NCI-H2171 (cell line): ENCODE measurements at regions not wholly inside any gene's neighbourhood (a gene's known extent, or its start where the extent isn't known, plus 50 kb on each side); places are given as distances from the start of the nearest gene placed in this dataset.

Experiments used
- DNase-seq: peaks from one replicate; lab custom pipeline; 2025; lab: John Stamatoyannopoulos, UW

GRCh38 chr4:159500861-159501260 lies 398.0 kb downstream of the RAPGEF2 start:
- DNase-seq: no peak

GRCh38 chr4:159503236-159504008 lies 400.5 kb downstream of the RAPGEF2 start:
- no peak for DNase-seq

GRCh38 chr4:159504684-159505083 lies 401.8 kb downstream of the RAPGEF2 start:
- no peak for DNase-seq

GRCh38 chr4:159505266-159505975 lies 402.5 kb downstream of the RAPGEF2 start:
- no peak for DNase-seq

- DNase-seq: no peak
Measured at GRCh38 chr4:159506801-159507517, 404.1 kb downstream of the RAPGEF2 start.

- DNase-seq: no peak
Measured at GRCh38 chr4:159508917-159509500, 406.1 kb downstream of the RAPGEF2 start.

GRCh38 chr4:159512348-159512747 lies 409.5 kb downstream of the RAPGEF2 start:
- no peak for DNase-seq

GRCh38 chr4:159515314-159516025 lies 412.6 kb downstream of the RAPGEF2 start:
- DNase-seq: no peak

- DNase-seq: no peak
Measured at GRCh38 chr4:159516556-159517140, 413.8 kb downstream of the RAPGEF2 start.

- no peak for DNase-seq
Measured at GRCh38 chr4:159520074-159520473, 417.2 kb downstream of the RAPGEF2 start.

GRCh38 chr4:159526172-159526571 lies 423.3 kb downstream of the RAPGEF2 start:
- no peak for DNase-seq

- DNase-seq: no peak
Measured at GRCh38 chr4:159534655-159535054, 431.8 kb downstream of the RAPGEF2 start.

GRCh38 chr4:159538556-159538955 lies 435.7 kb downstream of the RAPGEF2 start:
- no peak for DNase-seq

- no peak for DNase-seq
Measured at GRCh38 chr4:159540038-159540437, 437.2 kb downstream of the RAPGEF2 start.

GRCh38 chr4:159540501-159540900 lies 437.6 kb downstream of the RAPGEF2 start:
- no peak for DNase-seq

- DNase-seq: no peak
Measured at GRCh38 chr4:159541143-159541542, 438.3 kb downstream of the RAPGEF2 start.

- no peak for DNase-seq
Measured at GRCh38 chr4:159542296-159542695, 439.4 kb downstream of the RAPGEF2 start.

GRCh38 chr4:159543831-159544230 lies 441.0 kb downstream of the RAPGEF2 start:
- DNase-seq: no peak

- DNase-seq: no peak
Measured at GRCh38 chr4:159545556-159545955, 442.7 kb downstream of the RAPGEF2 start.

- no peak for DNase-seq
Measured at GRCh38 chr4:159547645-159548308, 444.9 kb downstream of the RAPGEF2 start.

- DNase-seq: no peak
Measured at GRCh38 chr4:159549098-159549518, 446.2 kb downstream of the RAPGEF2 start.
